Spleen (tissue), 11 donors: ENCODE measurements at regions not wholly inside any gene's neighbourhood (a gene's known extent, or its start where the extent isn't known, plus 50 kb on each side); places are given as distances from the start of the nearest gene placed in this dataset.

Experiments
- DNase-seq: peaks from one replicate; pipeline ENCODE4 v3.0.0-alpha.2; 2020
- H3K27ac ChIP-seq, 8 donors: fragments of 200-600 bp; sonication (generic) in 7 of 8; 1 replicate in 4 of 8; 2 replicates in 4 of 8; pipeline versions ENCODE4 v1.5.0 to v1.8.0; 2016 to 2021; ENCODE audit warnings: inconsistent platforms in 4 of 8, mild to moderate bottlenecking in 4 of 8, moderate library complexity in 1 of 8
- H3K27me3 ChIP-seq, 7 donors: fragments of 200-600 bp; sonication (generic) in 6 of 7; replicated peaks in 1 of 7; 1 replicate in 4 of 7; 2 replicates in 3 of 7; pipeline versions ENCODE4 v1.5.0 to v1.8.0; 2016 to 2021; ENCODE audit warnings: inconsistent platforms in 3 of 7, mild to moderate bottlenecking in 1 of 7
- H3K36me3 ChIP-seq, 6 donors: fragments of 200-600 bp; sonication (generic) in 5 of 6; 1 replicate in 4 of 6; 2 replicates in 2 of 6; pipeline versions ENCODE4 v1.5.0 to v1.8.0; 2016 to 2021; ENCODE audit warnings: inconsistent platforms in 2 of 6
- H3K4me1 ChIP-seq, 6 donors: fragments of 200-600 bp; sonication (generic) in 5 of 6; 1 replicate in 3 of 6; 2 replicates in 3 of 6; pipeline versions ENCODE4 v1.5.0 to v1.8.0; 2016 to 2021; ENCODE audit warnings: inconsistent platforms in 3 of 6
- H3K4me3 ChIP-seq, 8 donors: fragments of 200-600 bp; sonication (generic) in 7 of 8; 1 replicate in 4 of 8; 2 replicates in 4 of 8; pipeline versions ENCODE4 v1.5.0 to v1.8.0; 2016 to 2021; ENCODE audit warnings: inconsistent platforms in 4 of 8, mild to moderate bottlenecking in 4 of 8, moderate library complexity in 2 of 8
- H3K9me3 ChIP-seq, 8 donors: fragments of 200-600 bp; sonication (generic) in 7 of 8; 1 replicate in 4 of 8; 2 replicates in 4 of 8; pipeline versions ENCODE4 v1.5.0 to v1.8.0; 2016 to 2021; ENCODE audit warnings: inconsistent platforms in 4 of 8
- POLR2A ChIP-seq, 3 donors: fragments of 450-650 bp; IDR thresholded peaks; one replicate each; pipeline ENCODE4 v1.5.1; 2017; ENCODE audit warnings: antibody characterized with exemption in 3 of 3, mild to moderate bottlenecking in 1 of 3
- POLR2AphosphoS5 ChIP-seq, 3 donors: sonication (generic); formaldehyde crosslinking; IDR thresholded peaks; one replicate each; pipeline ENCODE4 v1.5.1; 2017; ENCODE audit warnings: antibody characterized with exemption in 3 of 3
- WGBS, 5 donors: extraction: QIAGEN DNeasy Blood & Tissue Kit in 3 of 5; methylation state at CpG; one replicate each; pipeline versions ENCODE4 v1.1.5 to v1.1.7; 2013 to 2018; 5-methylcytosine and 5-hydroxymethylcytosine counted together
- intact Hi-C: fragments of 100-400 bp; cut with DNase I; formaldehyde crosslinking; loops from one replicate; pipeline ENCODE4 v1.15.0; 2023; ENCODE audit warnings: low total_unique reads
- TF ChIP-seq, protein P1 (sequence below), 11 experiments: fragments of 200-600 bp in 7 of 11; fragments of 450-650 bp in 4 of 11; sonication (generic) in 4 of 11; IDR thresholded peaks in 8 of 11; conservative IDR thresholded peaks in 3 of 11; 1 replicate in 7 of 11; 2 replicates in 4 of 11; pipeline versions ENCODE4 v1.4.0 to v1.8.0; 2016 to 2021; ENCODE audit warnings: antibody characterized with exemption in 11 of 11, inconsistent platforms in 4 of 11, mild to moderate bottlenecking in 1 of 11
- donor health status: healthy with polysubstance abuse.
- donor health status: DM: no; HTN: no; CAD: no; lungs with moderate emphysema.
- donor health status: DM: no; HTN: no; CAD: no.
- donor health status: Bipolar disorder and iron deficiency.
- donor health status: healthy.
- donor health status: DM: no; HTN: no; CAD: no.
- donor health status: DM: yes; HTN: yes; CAD: no.

DNA sequence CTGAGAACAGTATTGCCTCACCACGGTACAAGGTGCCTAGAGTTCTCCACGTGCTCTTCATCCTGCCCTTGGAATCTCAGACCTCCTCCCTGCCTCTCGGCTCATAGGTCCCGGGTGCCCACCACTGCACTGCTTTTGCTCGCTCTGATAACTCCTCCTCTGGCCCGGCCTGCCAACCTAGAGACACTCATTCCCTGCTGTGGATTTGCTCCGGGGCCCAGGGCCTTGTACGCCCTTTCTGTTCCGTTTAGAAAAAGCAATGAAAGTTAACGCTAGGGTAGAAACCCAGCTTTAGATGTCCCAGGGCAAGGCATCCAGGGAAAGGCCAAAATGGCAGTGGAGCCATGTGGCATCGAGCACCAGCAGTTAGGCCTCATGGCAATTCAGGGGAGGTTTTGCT lies 253.9 kb downstream of the VAPA start:
- TF ChIP-seq POLR2A (IDR thresholded peaks at IDR 0.05): no peak
- TF ChIP-seq, protein P1, sequence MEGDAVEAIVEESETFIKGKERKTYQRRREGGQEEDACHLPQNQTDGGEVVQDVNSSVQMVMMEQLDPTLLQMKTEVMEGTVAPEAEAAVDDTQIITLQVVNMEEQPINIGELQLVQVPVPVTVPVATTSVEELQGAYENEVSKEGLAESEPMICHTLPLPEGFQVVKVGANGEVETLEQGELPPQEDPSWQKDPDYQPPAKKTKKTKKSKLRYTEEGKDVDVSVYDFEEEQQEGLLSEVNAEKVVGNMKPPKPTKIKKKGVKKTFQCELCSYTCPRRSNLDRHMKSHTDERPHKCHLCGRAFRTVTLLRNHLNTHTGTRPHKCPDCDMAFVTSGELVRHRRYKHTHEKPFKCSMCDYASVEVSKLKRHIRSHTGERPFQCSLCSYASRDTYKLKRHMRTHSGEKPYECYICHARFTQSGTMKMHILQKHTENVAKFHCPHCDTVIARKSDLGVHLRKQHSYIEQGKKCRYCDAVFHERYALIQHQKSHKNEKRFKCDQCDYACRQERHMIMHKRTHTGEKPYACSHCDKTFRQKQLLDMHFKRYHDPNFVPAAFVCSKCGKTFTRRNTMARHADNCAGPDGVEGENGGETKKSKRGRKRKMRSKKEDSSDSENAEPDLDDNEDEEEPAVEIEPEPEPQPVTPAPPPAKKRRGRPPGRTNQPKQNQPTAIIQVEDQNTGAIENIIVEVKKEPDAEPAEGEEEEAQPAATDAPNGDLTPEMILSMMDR (IDR thresholded peaks at IDR 0.05 in 8 of 11, conservative IDR thresholded peaks at IDR 0.05 in 3 of 11): no peak
- TF ChIP-seq POLR2AphosphoS5 (IDR thresholded peaks at IDR 0.05): no peak
- intact Hi-C loops: no loop called here
- DNase-seq: no peak
- Histone ChIP-seq H3K9me3 (no peaks in the 10 kb centered on the region), H3K27ac (no peak overlapping the region), H3K36me3 (no peaks in the 10 kb centered on the region), H3K4me1 (no peaks in the 10 kb centered on the region), H3K27me3 (no peaks in the 10 kb centered on the region), H3K4me3 (no peak overlapping the region)
- 89 to 95% (median 94%) methylated on average over 11 of the region's 11 CpGs for whole genome bisulfite sequencing, 5 donors

DNA sequence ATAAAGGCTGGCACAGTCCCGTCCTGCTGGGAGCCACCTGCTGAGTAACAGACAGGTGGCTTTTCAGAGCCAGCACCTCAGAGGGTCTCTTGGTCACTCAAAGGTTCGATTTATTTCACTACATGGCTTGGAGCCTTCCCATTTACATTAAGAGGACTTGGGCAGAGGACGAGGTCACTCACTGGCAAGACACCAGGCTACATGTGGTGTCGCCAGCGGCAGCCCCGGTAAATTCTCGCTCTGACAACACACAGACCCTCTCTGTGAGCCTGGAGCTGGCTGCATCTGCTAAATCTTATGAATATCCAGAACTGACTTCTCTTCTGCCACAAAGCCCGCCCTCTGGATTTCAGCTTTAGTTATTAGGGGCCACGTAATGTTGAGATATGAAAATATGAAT lies 254.7 kb downstream of the VAPA start:
- Histone ChIP-seq H3K4me3 (no peak overlapping the region), H3K4me1 (no peaks in the 10 kb centered on the region), H3K27me3 (no peaks in the 10 kb centered on the region), H3K27ac (no peak overlapping the region), H3K36me3 (no peaks in the 10 kb centered on the region), H3K9me3 (peaks cover 0 to under 1% (median 0%) of the 10 kb centered on the region in 8 donors)
- TF ChIP-seq POLR2A (IDR thresholded peaks at IDR 0.05): no peak
- TF ChIP-seq, protein P1 (IDR thresholded peaks at IDR 0.05 in 8 of 11, conservative IDR thresholded peaks at IDR 0.05 in 3 of 11): no peak
- TF ChIP-seq POLR2AphosphoS5 (IDR thresholded peaks at IDR 0.05): no peak
- intact Hi-C loops: no loop called here
- no peak for DNase-seq
- 87 to 96% (median 91%) methylated on average over 9 of the region's 9 CpGs for WGBS, 5 donors

DNA sequence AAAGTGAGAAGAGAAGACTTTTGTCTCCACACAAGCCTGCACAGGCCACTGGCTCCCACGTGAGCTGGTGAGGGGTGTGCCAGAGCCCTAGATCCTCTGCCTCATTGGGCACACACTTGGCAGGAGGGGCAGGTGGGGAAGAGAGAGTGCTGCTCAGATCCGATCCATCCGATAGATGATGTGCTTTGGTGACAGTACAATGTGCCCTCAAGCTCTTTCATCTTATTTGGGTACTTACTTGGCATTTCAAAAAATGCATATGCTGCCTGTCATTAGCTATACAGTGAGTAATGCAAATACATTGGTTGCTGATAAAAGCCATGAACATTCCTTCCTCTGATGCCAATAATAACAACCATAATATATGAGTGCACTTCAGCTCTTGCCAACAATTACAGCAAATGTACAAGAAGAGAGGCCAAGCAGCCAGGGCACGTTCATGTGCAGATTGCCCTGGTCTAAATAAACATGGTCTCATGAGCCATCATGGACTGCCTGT lies 255.3 kb downstream of the VAPA start:
- TF ChIP-seq, protein P1 (IDR thresholded peaks at IDR 0.05 in 8 of 11, conservative IDR thresholded peaks at IDR 0.05 in 3 of 11): no peak
- no peak for TF ChIP-seq POLR2A (IDR thresholded peaks at IDR 0.05)
- no peak for TF ChIP-seq POLR2AphosphoS5 (IDR thresholded peaks at IDR 0.05)
- Histone ChIP-seq H3K27ac (no peak overlapping the region), H3K27me3 (no peaks in the 10 kb centered on the region), H3K4me3 (no peak overlapping the region), H3K4me1 (no peaks in the 10 kb centered on the region), H3K36me3 (no peaks in the 10 kb centered on the region), H3K9me3 (peaks cover 0 to 3% (median 0%) of the 10 kb centered on the region in 8 donors)
- intact Hi-C loops: no loop called here
- DNase-seq: no peak
- WGBS, 5 donors: 88 to 96% (median 91%) methylated on average over 4 of the region's 4 CpGs

DNA sequence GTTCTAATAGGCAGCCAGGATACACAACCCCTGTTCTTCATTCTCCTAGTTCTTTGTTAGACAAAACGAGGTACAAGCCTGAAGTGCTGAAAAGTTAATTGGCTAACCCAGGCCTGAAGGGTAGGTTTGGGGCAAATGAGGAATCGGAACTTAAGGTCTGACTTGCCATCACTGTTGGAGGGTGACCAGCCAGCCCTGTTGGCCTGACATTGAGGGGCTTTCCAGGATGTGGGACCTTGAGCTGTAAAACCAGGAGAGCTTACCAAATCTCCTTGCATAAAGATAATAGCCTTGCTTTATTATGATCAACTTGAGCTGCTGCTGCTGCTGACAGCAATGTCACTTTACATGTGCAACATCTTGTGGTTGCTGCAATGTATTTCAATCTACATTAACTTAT lies 256.0 kb downstream of the VAPA start:
- Histone ChIP-seq H3K4me3 (no peak overlapping the region), H3K27ac (no peak overlapping the region), H3K36me3 (no peaks in the 10 kb centered on the region), H3K9me3 (peaks cover 0 to 3% (median 0%) of the 10 kb centered on the region in 8 donors), H3K4me1 (no peaks in the 10 kb centered on the region), H3K27me3 (no peaks in the 10 kb centered on the region)
- WGBS, 5 donors: 74 to 85% (median 79%) methylated on average over 2 of the region's 2 CpGs
- no peak for DNase-seq
- TF ChIP-seq POLR2A (IDR thresholded peaks at IDR 0.05): no peak
- TF ChIP-seq, protein P1 (IDR thresholded peaks at IDR 0.05 in 8 of 11, conservative IDR thresholded peaks at IDR 0.05 in 3 of 11): no peak
- TF ChIP-seq POLR2AphosphoS5 (IDR thresholded peaks at IDR 0.05): no peak
- intact Hi-C loops: no loop called here
